Mucosa of gallbladder (tissue), 1 donor: ENCODE measurements at regions not wholly inside any gene's neighbourhood (a gene's known extent, or its start where the extent isn't known, plus 50 kb on each side); places are given as distances from the start of the nearest gene placed in this dataset.
"Not testable (repeated sequence)": the region's sequence is repeated elsewhere in the genome, so short reads cannot be mapped to it uniquely, and the experiment has no call there.

Source experiments
- DNase-seq: peaks from one replicate; pipeline ENCODE4 v3.0.0-alpha.2; 2020; ENCODE audit warnings: low spot score
- donor health status: DM: no; HTN: no; CAD: no.

DNA sequence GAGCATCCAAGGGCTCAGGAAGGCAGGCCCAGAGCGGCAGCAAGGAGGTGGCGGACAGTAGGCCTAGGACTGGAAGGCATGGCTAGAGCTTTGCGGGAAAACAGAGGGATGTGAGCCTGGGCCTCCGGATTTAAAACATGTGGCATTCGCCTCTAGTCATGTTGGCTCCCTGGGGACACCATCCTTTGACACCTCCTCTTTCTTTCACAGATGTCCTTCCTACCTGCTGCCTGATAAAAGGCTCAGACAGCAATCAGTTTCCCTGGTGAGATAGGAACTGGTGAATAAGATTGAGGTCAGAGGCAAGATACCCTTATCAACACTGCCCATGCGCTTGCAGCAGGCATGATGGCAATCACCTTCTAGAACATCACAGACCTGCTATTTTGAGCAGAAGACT lies 277.6 kb downstream of the SIPA1L2 start:
- no peak for DNase-seq

DNA sequence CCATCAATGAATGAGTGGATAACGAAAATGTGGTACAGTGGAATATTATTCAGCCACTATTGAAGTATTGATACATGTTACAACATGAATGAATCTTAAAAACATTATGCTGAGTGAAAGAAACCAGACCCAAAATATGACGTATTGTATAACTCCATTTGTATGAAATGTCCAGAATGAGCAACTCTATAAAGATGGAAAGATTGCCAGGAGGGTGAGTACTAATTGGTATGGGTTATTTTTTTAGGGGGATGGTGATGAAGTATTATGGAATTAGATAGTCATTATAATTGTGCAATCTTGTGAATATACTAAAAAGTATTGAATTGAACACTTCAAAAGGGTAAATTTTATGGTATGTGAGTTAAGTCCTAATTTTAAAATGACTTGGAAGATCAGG lies 278.6 kb downstream of the SIPA1L2 start:
- no peak for DNase-seq

DNA sequence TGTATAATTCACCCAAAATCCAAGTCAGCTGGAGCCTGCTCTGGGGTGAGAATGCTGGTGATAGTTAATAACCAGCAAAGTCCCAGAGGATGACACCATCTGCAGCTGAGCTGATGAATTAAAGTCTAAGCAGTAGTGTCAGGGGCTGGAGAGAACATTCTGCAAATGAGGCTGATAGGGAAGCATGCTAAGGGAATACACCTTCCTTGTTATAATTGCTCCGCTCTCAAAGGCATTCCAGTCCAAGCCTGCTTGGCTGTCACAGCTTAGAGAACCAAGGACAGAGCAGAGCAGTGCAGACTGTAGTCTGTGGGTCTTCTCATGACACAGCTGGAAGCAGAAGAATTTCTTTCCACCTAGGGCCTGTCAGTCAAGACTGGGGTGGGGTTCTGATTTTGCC lies 283.1 kb downstream of the SIPA1L2 start:
- DNase-seq: no peak

DNA sequence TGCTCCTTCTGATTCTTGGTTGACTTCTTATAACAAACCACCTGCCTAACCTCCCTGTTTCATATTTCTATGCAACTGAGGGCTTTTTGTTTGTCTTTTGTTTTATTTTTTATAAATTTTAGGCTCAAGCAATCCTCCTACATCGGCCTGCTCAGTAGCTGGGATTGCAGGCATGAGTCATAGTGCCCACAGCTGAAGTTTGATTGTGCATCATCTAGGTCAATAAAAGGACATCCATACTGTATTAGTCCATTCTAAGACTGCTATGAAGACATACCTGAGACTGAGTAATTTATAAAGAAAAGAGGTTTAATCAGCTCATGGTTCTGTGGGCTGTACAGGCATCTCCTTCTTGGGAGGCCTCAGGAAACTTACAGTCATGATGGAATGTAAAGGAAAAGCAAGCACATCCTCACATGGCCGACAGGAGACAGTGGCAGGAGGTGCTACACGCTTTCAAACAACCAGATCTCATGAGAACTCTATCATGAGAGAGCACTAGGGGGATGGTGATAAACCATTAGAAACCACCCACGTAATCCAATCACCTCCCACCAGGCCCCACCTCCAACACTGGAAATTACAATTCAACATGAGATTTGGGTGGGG lies 285.0 kb downstream of the SIPA1L2 start:
- DNase-seq: no peak

DNA sequence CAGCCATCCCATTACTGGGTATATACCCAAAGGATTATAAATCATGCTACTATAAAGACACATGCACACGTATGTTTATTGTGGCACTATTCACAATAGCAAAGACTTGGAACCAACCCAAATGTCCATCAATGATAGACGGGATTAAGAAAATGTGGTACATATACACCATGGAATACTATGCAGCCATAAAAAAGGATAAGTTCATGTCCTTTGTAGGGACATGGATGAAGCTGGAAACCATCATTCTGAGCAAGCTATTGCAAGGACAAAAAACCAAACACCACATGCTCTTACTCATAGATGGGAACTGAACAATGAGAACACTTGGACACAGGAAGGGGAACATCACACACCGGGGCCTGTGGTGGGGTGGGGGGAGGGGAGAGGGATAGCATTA lies 285.7 kb downstream of the SIPA1L2 start:
- not testable (repeated sequence) for DNase-seq

DNA sequence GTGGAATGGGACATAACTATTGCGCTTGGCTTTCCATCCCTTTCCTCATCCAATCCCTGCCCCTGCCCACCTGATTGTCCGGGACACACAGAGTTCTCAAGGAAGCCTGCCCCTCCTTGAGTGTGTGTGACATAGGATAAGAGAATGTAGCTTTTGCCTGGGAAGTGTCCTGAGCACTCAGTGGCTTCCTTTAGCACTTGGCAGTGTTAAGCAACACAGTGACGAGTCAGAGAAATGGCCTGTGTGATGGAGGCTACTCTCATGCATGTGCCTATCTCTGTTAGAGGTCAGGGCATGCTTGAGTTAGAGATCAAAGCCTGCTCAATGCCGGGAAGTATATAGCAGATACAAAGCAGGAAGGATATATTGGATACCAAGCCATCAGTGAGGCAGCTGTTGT lies 289.5 kb downstream of the SIPA1L2 start:
- no peak for DNase-seq

DNA sequence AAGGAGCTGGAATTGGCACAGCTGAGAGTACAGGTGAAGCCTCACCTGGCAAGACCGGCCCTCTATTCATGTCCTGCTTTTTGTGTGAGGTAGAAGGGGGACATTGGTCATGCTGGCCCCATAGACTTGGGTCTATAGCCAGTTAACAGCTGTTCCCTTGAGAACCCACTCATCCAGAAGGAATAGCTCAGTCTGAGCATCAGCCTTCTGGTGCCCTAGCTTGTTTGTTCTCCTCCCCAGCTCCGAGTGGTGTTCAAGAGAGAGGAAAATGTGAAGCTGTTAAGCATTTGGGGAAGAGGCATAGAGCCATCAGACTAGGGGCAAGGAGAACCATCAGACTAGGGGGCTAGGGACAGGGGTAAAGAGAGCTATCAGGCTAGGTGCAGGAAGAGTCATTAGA lies 290.9 kb downstream of the SIPA1L2 start:
- no peak for DNase-seq

DNA sequence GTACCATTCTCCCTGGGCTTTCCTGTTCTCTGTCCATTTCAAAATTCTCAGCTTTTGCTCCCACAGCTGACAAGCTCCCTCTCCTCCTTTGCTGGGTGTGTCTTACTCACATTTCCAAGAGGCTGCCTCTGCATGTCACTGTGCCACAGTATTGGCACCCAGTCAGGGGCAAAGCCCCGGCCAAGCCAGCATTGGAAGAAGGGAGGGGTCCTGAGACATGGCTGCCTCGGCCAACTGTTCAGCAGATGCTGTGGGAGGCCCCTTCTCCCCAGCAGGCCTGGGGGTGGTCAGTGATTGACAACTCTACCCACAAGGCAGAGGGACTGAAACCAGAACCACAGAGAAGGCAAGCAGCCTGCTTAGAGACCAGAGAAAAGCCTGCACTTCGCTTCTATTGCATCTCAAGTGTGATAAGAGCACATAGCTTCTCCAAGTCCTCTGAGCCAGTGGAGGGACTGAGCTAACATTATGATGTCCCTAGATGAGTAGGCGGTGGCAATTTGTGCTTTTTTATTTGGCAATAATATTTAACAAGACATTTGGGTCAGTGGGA lies 294.1 kb downstream of the SIPA1L2 start:
- no peak for DNase-seq

DNA sequence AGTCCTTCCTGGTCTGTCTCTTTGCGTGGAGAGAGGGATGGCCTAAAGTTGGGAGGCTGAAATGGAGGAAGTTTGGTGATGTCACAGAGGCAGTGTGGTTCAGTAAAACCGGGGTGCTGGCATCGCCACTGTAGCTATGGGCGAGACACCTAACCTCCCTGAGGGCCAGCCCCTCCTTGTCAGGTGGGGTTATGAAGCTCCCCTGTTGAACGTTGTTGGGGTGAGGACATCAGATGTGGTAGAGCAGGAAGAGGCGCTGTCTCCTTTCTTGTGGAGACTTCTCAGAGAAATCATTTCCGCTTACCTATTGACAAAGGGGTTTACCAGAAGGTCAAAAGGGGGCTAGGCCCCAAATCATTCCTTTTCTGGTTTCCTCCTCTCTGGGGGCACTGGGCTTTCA lies 294.7 kb downstream of the SIPA1L2 start:
- DNase-seq: no peak

DNA sequence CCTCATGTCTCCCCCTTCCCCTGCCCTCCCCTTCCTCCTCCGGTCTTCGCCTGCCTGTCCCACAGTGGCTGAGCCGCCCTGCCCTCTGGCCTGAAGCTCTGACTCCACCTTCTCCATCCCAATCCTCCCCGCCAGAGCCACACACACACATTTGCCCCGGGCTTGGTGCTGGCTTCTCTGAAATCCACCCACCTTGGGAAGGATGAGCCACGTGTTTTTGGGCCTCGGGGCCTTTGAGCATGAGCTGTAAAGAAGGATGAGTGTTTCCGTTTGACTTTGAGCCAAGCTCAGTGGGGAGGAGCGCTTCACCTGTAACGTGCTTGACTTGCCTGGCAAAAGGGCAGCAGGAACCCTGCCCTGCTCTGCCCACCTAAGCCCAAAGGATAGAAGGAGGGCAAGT lies 295.1 kb downstream of the SIPA1L2 start:
- DNase-seq: no peak

DNA sequence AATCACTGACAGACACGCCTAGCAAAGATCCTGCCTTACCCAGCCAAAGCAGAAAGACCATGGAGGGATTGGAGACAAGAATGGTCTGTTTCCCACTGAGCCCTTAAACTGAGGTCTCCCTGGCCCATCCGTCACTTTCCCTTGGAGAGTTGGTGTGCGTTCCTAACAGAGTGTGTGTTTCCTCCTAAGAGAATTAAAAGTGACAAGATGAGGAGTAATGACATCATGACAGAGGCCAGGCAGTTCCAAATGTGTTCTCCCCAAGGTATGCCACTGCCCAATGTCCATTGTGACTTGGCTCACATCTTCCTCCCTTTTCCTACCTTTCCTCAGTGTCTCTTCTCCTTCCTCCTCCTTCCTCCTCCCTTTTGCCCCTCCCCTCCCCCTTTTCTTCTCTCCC lies 295.7 kb downstream of the SIPA1L2 start:
- no peak for DNase-seq

DNA sequence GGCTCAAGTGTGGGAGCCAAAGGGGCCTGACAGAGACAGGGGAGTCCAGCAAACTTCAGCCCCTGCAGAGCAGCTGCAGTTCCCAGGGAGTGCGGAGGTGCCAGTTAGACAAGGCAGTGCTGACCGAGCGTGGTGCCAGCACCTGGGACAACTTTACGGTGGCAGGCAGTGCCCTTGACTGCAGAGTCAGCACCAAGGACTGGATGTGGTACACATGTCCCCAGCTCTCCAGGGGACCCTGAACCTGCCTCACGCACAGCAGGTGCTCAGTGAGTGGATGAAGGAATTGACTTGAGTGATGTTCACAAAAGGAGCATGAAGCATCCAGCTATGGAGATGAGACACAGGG lies 296.5 kb downstream of the SIPA1L2 start:
- DNase-seq: no peak

DNA sequence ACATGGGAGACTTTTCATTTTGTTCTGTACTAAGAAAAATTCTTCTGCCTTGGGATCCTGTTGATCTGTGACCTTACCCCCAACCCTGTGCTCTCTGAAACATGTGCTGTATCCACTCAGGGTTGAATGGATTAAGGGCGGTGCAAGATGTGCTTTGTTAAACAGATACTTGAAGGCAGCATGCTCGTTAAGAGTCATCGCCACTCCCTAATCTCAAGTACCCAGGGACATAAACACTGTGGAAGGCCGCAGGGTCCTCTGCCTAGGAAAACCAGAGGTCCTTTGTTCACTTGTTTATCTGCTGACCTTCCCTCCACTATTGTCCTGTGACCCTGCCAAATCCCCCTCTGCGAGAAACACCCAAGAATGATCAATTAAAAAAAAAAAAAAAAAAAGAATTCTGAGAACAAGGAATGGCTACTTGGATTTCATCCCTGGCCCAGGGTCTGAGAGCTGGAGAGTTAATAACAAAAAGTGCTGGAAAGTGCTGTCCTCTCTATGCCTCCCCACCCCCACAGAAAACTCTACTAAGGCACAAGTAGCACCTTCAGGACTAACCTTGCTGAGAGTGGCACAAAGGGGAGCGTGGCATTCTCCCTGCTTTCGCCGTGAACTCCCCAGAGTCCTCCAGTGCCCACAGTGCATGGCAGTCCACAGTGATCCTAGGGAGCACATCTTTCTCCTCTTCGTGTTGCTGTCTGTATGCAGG lies 297.1 kb downstream of the SIPA1L2 start:
- DNase-seq: not testable (repeated sequence)

DNA sequence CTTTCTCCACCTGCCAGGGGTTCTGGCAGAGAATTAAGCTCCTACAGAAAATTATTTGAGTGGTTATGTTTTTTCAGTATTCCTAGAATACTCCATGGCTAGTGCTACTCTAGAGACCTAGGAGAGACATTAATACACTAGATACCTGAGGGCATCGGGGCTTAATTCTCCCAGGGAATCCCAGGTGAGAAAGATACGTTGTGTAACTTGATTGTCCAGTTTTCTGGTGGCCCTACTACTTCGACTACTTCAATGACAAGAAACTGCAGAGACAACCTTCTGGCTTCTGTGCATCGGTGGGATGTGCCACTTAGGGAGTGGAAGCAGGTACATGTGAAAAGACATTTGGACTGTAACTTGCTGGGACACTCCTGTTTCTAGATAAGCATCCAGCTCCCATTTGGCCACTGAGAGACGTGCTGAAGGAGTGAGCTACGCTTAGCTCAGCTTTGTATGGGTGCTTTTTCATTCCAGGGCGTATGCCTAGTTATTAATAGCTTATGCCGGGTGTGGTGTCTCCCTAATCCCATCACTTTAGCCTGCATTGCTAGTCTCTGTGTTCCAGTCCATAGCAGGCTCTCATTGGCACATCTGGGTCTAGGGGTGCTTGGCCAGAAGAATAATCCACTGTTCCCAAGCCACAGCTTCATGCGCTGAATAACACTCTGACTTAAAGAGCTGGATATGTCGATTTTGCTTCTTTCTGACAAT lies 300.7 kb downstream of the SIPA1L2 start:
- no peak for DNase-seq

DNA sequence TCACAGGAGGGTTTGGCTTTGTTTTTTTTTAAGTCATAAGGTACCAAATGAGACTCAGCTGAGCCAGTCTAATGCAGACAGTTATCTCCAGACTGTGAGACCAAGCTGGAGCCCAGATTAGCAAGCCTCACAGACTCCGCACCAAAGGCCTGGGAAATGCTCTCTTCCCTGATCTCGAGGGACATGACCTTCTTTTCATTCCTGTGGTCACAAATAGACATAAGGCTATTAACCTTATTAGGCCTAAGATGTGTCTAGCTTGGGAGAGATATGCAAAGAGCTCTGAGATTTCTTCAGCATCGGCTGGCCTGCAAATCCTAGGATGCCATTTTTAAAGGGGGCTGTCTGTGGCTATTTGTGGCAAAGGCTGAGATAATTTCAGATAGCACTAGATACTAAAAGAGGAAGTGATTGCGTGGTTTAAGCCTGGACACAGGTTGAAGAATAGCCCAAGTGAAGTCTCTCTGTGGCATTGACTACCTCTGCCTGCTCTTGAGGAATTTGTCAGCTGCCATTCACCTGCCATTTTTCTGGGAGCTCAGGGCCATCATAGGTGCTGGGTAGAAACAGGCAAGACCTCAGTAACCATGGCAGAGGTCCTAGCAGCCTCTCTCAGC lies 301.3 kb downstream of the SIPA1L2 start:
- DNase-seq: no peak

DNA sequence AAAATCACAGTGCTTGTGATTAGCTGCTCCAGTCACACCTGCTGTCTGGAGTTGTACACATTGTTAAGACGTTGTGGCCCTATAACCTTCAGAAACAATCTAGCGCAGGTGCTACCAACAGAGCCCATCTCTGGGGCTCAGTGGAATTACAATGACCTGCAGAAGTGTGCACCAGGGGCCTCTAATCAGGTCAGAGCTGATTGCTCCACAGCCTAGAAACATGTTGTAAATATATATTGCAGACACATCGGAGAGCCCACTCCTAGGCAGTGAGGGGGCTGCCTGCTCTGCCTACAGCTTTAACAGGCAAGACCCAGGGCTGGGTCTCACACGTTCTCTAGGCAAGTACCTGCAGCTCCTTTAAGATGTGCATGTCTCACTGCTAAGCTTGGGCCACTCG lies 302.0 kb downstream of the SIPA1L2 start:
- DNase-seq: no peak

DNA sequence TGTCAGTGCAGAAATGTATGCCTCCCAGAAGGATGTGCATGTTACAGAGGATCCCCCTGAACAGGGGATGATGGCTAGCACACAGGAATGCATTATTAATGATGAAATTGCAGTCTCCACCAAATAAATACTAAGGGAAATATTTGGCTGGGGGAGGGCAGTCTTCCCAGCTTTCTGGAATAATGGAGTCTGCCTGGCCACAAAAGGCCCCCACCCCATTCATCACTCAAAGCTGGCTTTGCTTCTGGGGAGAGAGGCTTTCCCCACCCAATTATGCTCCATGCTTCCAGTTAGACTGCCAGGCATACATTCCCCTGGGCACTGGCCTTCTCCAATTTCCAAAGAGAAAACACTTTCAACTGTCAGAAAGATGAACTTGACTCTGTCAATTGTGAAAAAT lies 302.7 kb downstream of the SIPA1L2 start:
- DNase-seq: no peak

DNA sequence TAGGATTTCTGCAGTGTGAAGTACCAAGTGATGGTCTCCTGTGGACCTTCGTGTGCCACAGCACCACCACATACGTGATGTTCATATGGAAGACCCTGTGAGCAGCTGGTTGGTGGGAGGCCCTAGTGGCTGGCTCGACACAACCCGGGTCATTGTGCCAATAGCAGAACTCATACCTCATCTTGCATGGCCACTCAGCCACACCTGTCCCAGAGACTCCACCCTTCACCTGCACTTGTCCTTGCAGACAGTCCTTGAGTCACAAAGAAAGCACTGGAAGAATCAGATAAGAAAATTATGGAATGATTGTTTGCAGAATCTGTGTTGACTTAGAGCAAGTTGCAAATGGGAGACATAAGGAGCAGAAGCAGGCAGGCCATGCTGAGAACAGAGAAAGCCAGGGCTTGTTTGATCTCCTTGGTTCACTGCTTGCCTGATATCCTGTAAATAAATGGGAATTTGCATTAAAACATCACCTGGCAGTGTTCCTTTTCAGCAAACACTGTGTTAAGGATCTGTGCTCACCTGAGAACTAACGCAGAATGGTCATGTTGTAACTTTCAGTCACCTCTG lies 307.7 kb downstream of the SIPA1L2 start:
- peak; percentile 26 for DNase-seq

DNA sequence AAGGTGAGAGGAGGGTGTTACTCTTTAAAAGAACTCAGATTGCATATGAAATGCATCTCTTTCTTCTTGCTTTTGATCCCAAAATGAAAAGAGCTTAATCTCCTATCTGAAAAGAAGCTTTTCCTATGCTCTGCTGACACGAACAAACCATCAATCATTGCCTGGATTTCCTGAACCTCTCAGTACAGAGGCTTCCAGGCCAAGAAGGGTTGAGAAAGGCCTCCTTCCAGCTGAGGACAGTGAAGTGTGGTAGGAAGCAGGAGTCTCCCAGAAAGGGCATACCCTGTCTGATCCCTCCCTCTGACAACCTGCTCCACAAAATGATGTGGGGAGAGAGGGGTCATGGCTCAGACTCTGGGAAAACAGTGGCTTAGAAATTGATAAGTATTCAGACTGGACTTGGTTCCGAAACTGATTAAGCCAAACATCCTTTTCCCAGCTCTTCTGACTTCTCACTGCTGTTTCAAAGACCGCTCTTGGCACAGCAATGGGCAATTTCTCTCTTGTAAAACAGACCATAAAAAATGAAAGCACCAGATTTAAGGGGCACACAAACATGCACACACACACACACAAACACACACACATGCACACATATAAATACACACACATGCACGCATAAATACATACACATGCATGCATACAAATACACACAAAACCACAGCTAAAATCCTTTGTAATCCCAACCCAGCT lies 310.3 kb downstream of the SIPA1L2 start:
- DNase-seq: no peak

DNA sequence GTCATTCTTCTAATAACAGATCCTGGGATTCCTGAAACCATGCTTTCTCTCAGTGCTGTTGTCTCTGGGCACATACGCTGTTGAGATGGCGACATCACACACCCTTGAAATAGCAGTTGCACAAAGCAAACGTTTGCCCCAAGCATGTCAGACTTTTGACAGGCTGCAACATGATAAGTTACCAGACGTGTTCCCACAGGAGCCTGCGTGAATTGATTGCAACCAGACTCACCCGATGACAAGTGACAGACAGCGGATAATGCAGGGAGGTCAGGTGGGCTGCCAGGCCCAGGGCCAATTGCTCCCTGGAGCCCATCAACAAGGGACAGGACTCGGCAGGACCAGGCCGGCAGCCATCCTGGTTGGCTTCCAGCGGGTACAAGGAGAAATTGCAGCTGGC lies 310.9 kb downstream of the SIPA1L2 start:
- DNase-seq: no peak

DNA sequence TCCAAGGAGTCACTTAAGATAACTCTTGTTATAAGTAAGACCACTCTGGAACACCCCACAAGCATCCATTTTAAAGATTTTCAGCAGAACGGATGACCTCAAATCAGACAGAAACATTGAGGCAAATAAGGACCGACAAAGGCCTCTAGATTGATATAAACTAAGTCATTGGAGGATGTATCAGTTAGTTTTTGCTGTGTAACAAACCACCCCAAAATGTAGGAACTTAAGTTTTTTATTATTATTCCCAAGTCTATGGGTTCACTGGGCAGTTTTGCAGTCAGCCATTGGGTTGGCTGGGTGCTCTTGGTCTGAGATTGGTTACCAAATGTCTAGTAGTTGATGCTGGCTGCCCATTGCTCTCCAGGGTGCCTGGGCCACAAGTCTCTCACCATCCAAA lies 311.8 kb downstream of the SIPA1L2 start:
- DNase-seq: no peak

DNA sequence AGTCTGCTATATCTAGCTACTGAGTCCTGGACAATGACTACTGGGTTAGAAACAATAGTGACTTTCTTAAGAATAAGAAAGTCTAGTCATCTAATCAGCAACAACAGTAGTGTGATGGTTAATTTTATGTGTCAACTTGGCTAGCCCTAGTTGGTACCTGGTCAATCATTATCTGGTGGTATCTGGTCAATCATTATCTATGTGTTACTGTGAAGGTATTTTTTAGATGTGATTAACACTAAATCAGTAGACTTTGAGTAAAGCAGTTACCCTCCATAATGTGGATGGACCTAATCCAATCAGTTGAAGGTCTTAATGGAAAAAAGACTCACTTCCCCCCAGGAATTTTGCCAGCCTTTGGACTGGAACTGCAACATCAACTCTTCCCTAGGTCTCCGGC lies 312.6 kb downstream of the SIPA1L2 start:
- no peak for DNase-seq
